GM12865 (cell line): ENCODE measurements at regions not wholly inside any gene's neighbourhood (a gene's known extent, or its start where the extent isn't known, plus 50 kb on each side); places are given as distances from the start of the nearest gene placed in this dataset.
"Not testable (repeated sequence)": the region's sequence is repeated elsewhere in the genome, so short reads cannot be mapped to it uniquely, and the experiment has no call there.

Experiments
- DNase-seq: peaks from one replicate; pipeline ENCODE4 v3.0.0; 2010; ENCODE audit warnings: low read depth
- H3K4me3 ChIP-seq: 2 replicates; pipeline ENCODE4 v1.5.1; 2011; ENCODE audit warnings: mild to moderate bottlenecking, low read depth, low read length, control low read depth
- CTCF ChIP-seq: IDR thresholded peaks from 2 replicates; pipeline ENCODE4 v1.5.1; 2011; ENCODE audit warnings: low read length, control low read depth, low read depth, inconsistent platforms; ENCODE audit not compliant: insufficient read depth; ENCODE audit errors: missing control alignments

GRCh38 chr6:10174761-10175160 is 240.1 kb downstream of the TFAP2A start:
- TF ChIP-seq CTCF: no peak
- H3K4me3 ChIP-seq: no peak overlapping the region
- no peak for DNase-seq

- no peak overlapping the region for H3K4me3 ChIP-seq
- no peak for DNase-seq
- TF ChIP-seq CTCF: no peak
Observed at GRCh38 chr6:10174056-10174455, 240.8 kb downstream of the TFAP2A start.

DNA sequence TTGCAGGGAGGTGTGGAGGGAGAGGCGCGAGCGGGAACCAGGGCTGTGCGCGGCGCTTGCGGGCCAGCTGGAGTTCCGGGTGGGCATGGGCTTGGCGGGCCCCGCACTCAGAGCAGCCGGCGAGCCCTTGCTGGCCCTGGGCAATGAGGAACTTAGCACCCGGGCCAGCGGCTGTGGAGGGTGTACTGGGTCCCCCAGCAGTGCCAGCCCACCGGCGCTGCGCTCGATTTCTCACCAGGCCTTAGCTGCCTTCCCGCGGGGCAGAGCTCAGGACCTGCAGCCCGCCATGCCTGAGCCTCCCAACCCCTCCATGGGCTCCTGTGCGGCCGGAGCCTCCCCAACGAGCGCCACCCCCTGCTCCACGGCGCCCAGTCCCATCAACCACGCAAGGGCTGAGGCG is 243.2 kb downstream of the TFAP2A start:
- DNase-seq: not testable (repeated sequence)

DNA sequence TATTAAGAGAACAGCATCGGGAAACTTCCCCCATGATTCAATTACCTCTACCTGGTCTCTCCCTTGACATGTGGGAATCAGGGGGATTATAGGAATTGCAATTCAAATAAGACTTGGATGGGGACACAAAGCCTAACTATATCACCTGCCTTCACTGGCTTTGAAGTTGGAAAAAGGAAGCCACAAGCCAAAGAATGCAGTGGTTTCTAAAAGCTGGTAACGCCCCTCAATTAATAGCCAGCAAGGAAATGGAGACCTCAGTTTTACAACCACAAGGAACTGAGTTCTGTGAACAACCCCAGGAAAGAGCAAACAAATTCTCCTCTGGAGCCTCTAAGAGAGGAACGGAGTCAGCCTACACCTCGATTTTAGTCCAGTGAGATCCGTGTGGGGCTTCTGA is 244.1 kb downstream of the TFAP2A start:
- TF ChIP-seq CTCF: no peak
- DNase-seq: no peak
- no peak overlapping the region for H3K4me3 ChIP-seq

More for the DNA sequence above, 243.2 kb downstream of the TFAP2A start:
- H3K4me3 ChIP-seq: not testable (repeated sequence)

- no peak for TF ChIP-seq CTCF
- DNase-seq: peak; percentile 4
- H3K4me3 ChIP-seq: no peak overlapping the region
Observed at GRCh38 chr6:10166031-10166430, 248.8 kb downstream of the TFAP2A start.

DNA sequence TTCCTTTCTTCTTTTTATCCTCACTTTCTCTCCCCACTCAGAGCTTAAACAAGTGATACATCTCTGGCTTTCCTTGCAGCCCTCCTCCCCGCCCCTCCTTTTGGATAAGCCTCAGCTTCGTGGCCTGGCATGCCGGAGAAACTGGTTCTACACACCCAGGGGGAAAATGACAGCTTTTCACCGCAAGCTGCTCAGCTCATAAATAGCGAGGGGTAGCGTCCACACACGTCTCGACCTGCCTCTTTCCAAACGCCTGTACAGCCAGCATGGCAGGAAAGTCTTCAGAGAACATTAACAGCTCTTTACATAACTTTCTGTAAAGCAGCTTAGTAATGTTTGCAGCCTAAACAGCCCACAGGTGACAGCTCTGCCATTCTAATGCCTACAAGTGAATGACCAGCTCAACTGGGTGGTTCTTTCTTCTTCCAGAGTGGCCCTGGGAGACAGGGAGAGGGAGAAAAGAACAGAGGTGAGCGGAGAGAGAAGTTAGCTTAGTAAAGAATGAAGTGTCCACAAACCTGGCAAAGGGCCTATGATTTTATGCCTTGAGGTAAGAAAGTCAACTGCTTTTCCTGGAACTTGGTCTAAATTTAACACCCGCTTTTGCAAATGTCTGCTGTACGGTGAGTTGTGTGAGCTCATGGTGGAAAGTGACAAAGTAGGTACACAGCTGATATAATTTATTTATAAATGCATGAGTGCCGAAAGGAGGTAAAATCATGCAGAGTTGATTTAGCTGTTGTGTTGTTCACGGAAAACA is 251.5 kb downstream of the TFAP2A start:
- no peak overlapping the region for H3K4me3 ChIP-seq
- TF ChIP-seq CTCF: no peak
- DNase-seq: no peak

DNA sequence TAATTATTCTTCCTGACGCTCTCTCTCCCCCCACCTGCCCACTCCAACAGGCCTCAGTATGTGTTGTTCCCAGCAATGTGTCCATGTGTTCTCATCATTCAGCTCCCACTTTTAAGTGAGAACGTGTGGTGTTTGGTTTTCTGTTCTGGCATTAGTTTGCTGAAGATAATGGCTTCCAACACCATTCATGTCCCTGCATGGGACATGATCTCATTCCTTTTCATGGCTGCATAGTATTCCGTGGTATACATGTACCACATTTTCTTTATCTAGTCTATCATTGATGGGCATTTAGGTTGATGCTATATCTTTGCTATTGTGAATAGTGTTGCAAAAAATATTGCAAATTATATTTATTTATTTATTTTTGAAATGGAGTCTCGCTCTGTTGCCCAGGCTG is 258.0 kb downstream of the TFAP2A start:
- no peak for DNase-seq
- no peak overlapping the region for H3K4me3 ChIP-seq

More for the DNA sequence above, 258.0 kb downstream of the TFAP2A start:
- TF ChIP-seq CTCF: no peak
